NCI-H446 (cell line): ENCODE measurements at regions not wholly inside any gene's neighbourhood (a gene's known extent, or its start where the extent isn't known, plus 50 kb on each side); places are given as distances from the start of the nearest gene placed in this dataset.
"Not testable (repeated sequence)": the region's sequence is repeated elsewhere in the genome, so short reads cannot be mapped to it uniquely, and the experiment has no call there.

ENCODE experiments used
- DNase-seq, 2 experiments: peaks; one replicate each; lab custom pipeline; 2025; lab: John Stamatoyannopoulos, UW

GRCh38 chr22:44650806-44651205, 51.2 kb upstream of the PRR5 start:
- DNase-seq: no peak

- no peak for DNase-seq
Measured at GRCh38 chr22:44648821-44649565, 53.0 kb upstream of the PRR5 start.

GRCh38 chr22:44648085-44648820, 53.8 kb upstream of the PRR5 start:
- no peak for DNase-seq

GRCh38 chr22:44647141-44647540, 54.9 kb upstream of the PRR5 start:
- no peak for DNase-seq

GRCh38 chr22:44646668-44647067, 55.3 kb upstream of the PRR5 start:
- DNase-seq: no peak

DNA sequence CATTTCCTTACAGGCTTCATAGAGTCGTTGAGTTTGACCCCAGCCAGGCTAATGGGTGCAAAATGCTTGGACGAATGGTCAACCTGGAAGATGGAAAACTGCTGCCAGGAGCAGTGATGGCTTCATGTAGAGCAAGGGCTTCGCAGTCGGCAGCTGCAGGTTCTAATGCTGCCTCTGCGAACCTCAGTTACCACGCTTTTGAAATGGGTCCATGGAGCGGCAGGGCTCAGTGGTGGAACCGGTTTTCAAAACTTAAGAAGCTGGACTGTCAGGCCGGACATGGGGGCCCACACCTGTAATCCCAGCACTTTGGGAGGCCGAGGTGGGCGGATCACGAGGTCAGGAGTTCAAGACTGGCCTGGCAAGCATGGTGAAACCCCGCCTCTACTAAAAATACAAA, 55.9 kb upstream of the PRR5 start:
- DNase-seq: no peak

DNA sequence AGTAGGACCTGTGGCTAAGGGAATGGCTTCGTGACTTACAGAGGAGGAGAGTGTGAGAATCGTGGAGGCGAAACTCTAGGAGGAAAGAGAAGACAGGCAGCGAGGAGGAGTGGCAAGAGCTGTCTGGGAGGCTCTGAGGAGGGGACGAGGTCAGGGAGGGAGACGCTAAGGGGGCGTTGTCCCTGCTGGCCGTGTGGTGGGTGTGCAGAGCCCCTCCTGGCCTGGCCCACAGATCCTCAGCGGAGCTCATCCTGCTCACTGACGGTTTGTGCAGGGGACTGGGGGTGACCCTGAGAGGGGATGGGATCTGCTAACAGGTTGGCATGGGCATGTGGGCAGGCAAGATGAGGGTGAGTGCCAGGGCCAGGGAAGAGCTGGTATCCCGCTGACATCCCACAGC, 56.5 kb upstream of the PRR5 start:
- DNase-seq: no peak

DNA sequence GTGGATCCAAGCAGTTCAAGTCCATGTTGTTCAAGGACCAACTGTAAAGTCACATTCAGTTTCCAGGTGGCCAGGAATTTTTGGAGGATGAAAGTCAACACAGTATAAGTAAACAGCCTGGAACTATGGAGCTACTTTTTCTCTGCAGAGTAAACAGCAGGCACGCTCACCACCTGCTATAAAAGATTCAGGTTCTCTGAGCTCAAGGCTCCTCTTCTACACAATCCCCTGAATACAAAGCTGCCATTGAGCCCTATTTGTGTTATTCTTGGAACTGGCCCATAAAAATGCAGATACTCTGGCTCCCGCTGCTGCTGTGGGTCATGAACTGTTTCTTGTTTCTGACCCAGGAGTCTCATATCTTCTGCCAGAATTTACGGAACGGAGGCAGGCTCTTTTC, 56.9 kb upstream of the PRR5 start:
- no peak for DNase-seq

- DNase-seq: not testable (repeated sequence)
Measured at GRCh38 chr22:44643526-44644101, 58.4 kb upstream of the PRR5 start.

GRCh38 chr22:44642096-44642644, 59.8 kb upstream of the PRR5 start:
- no peak for DNase-seq

- no peak for DNase-seq
Measured at GRCh38 chr22:44640618-44641155, 61.3 kb upstream of the PRR5 start.

GRCh38 chr22:44639891-44640617, 62.0 kb upstream of the PRR5 start:
- no peak for DNase-seq

GRCh38 chr22:44638971-44639760, 62.8 kb upstream of the PRR5 start:
- DNase-seq: no peak

DNA sequence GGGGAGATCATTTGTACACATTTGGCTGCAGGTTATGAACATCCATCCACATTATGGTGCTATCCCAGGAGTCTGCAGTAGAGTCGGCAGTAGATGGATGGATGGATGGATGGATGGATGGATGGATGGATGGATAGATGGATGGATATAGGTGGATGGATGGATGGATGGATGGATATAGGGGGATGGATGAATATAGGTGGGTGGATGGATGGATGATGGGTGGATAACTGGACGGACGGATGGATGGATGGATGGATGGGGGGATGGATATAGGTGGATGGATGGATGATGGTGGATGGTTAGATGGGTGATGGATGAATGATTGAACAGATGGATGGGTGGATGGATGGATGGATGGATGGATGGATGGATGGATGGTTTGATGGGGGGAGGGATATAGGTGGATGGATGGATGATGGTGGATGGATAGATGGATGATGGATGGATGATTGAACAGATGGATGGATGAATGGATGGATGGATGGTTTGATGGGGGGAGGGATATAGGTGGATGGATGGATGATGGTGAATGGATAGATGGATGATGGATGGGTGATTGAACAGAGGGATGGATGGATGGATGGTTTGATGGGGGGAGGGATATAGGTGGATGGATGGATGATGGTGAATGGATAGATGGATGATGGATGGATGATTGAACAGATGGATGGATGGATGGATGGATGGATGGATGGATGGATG, 65.3 kb upstream of the PRR5 start:
- not testable (repeated sequence) for DNase-seq

DNA sequence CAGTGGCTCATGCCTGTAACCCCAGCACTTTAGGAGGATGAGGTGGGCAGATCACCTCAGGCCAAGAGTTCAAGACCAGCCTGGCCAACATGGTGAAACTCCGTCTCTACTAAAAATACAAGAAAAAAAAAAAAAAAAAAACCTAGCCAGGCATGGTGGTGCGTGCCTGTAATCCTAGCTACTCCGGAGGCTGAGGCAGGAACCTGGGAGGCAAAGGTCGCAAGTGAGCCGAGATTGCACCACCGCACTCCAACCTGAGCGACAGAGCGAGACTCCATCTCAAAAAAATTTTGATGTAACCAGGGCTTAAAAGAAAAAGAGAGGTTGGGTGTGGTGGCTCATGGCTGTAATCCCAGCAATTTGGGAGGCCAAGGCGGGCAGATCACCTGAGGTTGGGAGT, 66.4 kb upstream of the PRR5 start:
- DNase-seq: not testable (repeated sequence)

DNA sequence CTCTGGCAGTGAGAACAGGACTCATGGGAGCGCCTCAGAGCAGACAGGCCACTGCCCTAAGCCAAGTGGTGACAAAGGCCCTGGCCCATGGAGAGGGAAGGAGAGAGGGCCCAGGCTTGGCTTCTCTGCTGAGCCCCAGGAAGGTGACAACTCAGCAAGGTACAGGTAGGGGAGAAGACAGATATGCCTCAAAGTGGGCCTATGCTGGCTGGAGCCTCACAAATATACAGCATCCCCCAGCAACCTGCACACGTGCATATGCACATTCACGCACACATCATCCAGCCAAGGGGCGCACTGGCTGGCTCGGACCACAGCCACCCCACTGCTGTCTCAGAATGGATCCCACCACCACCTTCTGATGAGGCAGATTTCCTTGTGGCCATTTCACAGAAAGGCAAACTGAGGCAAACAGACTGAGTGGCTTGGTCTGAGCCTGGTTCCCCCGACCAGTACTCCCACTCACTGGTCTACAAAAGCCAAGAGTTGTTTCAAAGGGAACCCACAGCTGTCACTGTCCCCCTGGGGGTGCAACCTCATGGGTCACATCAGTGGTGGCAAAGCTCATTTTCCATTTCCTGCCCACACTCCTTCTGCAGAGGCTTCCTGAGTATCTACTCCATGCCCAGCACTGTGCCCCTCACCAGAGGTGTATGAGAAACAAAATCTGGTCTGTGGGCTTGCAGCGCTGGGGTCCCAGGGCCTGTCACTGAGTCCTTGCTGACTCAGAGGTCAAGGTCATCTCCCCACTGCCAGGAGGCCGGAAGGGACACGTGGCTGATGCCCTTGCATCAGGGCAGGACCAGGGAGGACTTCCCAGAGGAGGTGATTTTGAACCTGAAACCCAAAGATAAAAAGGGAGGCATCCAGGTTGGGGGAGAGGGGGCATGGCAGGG, 67.3 kb upstream of the PRR5 start:
- DNase-seq: no peak

- DNase-seq: no peak
Measured at GRCh38 chr22:44633647-44634046, 68.4 kb upstream of the PRR5 start.

DNA sequence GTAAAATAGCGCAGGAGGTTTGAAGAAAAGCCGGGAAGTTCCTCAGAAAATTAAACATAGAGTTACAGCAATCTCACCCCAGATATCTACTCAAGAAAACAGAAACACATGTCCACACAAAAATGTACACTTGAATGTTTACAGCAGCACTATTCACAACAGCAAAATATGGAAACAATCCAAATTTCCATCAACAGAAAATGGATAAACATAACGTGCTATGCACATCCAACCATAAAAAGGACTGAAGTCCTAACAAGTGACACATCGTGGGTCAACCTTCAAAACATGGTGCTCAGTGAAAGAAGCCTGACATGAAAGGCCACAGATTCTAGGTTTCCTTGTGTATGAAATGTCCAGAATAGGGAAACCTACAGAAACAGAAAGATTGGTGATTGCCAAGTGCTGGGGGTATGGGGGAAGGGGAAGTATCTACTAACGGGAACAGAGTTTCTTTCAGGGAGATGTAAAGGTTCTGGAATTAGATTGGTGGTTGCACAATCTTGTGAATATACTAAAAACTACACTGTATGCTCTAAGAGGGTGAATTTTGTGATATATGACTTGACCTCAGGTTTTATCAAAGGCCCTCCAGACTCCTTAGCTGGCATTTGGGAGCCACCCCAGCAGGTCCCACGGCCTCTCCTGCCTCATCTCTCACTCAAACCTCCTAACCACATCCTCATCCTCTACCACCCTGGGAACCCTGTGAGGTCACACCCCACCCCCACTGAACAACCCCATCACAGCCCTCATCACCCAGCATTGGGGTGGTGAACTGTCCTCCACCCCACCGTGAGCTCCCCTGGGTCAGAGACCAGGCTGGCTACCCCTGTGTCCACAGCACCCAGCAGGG, 69.2 kb upstream of the PRR5 start:
- no peak for DNase-seq

GRCh38 chr22:44630826-44631225, 71.2 kb upstream of the PRR5 start:
- DNase-seq: no peak
